Astrocyte of the spinal cord (primary cell): ENCODE measurements at regions not wholly inside any gene's neighbourhood (a gene's known extent, or its start where the extent isn't known, plus 50 kb on each side); places are given as distances from the start of the nearest gene placed in this dataset.

Experiments
- DNase-seq: peaks from one replicate; pipeline ENCODE4 v3.0.0; 2011; ENCODE audit warnings: low read depth, low spot score
- H3K4me3 ChIP-seq: 2 replicates; pipeline ENCODE4 v1.5.1; 2011; ENCODE audit warnings: low read depth, mild to moderate bottlenecking, low read length, moderate library complexity
- in situ Hi-C: cut with HindIII; loops from 2 replicates; pipeline ENCODE4 v1.10.0; 2017; ENCODE audit warnings: low sequenced_read_pairs
- TF ChIP-seq, protein P1 (sequence below): IDR thresholded peaks from 2 replicates; pipeline ENCODE4 v1.5.1; 2012; ENCODE audit warnings: low read depth, mild to moderate bottlenecking, low read length, inconsistent platforms

- DNase-seq = no peak
- in situ Hi-C loops = no loop called here
These were observed 127.7 kb upstream of the SLC24A5 start for GRCh38 chr15:47993051-47993450.

DNA sequence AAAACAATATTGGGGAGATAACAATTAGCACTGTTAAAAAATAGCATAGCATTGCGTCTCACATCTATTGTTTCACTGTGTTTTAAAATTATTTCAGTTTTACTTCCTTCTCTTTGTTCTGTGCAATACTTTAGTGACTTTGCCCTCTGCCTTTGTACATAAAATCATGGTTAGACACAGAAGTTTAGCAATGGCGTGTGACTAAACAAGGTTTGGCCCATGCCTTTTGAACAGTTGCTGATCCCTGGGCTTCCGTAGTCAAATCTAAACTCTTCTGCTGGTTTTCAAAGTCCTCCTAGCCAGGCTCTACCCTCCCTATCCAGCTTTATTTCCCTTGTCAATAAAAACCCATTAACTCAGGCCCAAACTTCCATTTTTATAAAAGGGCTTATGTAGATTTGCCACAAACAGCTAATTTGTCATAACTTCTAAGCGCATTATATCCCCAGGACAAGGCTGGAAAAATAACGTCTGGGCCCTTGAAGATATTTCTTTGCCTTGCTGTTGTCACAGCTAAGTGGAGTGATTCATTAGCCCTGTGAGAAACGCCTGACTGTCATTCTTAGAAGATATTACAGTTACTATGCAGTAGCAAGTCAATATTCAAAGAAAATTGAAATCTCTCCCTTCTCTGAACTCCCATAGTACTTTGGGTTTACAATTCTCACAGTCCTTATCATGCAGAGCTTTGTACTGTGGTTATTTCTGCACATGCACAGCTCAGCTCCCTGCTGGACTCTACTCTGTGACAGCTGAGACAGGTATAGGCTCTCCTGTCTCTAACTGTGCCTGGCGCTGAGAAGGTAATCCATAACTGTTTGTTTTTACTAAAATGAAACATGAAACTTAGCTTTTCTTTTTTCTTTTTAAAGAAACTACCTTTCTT is 123.4 kb upstream of the SLC24A5 start:
- in situ Hi-C loops = no loop called here
- no peak for DNase-seq
- TF ChIP-seq, protein P1, sequence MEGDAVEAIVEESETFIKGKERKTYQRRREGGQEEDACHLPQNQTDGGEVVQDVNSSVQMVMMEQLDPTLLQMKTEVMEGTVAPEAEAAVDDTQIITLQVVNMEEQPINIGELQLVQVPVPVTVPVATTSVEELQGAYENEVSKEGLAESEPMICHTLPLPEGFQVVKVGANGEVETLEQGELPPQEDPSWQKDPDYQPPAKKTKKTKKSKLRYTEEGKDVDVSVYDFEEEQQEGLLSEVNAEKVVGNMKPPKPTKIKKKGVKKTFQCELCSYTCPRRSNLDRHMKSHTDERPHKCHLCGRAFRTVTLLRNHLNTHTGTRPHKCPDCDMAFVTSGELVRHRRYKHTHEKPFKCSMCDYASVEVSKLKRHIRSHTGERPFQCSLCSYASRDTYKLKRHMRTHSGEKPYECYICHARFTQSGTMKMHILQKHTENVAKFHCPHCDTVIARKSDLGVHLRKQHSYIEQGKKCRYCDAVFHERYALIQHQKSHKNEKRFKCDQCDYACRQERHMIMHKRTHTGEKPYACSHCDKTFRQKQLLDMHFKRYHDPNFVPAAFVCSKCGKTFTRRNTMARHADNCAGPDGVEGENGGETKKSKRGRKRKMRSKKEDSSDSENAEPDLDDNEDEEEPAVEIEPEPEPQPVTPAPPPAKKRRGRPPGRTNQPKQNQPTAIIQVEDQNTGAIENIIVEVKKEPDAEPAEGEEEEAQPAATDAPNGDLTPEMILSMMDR = no peak

More at GRCh38 chr15:47993051-47993450, 127.7 kb upstream of the SLC24A5 start:
- no peak overlapping the region for H3K4me3 ChIP-seq
- TF ChIP-seq, protein P1 = no peak

DNA sequence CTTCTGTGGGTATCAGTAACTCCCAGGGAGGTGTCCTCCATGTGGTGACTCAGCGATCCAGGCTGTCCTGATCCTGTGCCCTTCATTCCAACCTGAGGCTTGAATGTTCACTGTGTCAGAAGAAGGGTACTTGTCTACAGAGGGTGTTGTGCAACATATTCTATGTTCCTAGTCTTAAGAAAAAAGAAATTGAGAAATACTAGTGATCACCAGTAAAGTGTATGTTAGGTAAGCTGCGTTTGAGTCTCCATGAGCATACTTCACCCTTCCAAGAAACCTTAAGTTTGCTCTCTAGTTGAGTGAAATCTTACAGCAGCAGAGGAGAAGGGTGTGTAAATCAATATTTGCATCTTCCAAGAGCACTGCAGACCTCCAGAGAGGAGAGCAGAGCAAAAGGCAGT is 122.2 kb upstream of the SLC24A5 start:
- no peak overlapping the region for H3K4me3 ChIP-seq
- DNase-seq = no peak
- TF ChIP-seq, protein P1 = no peak
- in situ Hi-C loops = no loop called here

More for the DNA sequence above, 123.4 kb upstream of the SLC24A5 start:
- no peak overlapping the region for H3K4me3 ChIP-seq

DNA sequence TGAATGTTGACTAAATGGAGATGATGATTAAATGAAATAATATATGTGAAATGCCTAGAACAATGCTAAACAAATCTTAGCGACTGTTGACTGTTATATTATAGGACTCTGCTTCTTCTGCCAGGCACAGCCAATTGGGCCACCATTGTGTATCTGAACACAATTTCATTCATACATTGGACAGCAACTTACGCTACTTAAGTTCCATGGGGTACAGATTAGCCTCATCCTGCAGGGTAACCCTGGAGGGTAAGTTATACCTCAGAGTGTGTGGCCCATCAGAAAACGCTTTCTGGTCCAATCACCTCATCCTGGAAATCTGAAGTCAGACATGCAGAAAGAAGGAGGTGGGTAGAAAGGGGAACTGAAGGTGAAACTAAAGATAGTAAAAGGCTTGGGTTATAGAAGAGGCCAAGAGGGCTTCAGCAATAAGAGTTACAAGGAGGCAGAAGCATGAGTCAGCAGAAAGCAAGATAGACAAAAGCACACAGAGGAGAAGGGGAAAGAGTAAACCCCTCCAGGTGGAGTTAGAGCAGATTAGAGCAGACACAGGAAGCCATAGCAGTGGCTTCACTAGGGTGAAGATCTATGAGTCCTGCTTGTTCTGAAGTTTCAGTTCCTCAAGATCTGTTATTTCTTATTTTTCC is 119.3 kb upstream of the SLC24A5 start:
- no peak for DNase-seq
- no peak overlapping the region for H3K4me3 ChIP-seq
- TF ChIP-seq, protein P1 = no peak
- in situ Hi-C loops = no loop called here

DNA sequence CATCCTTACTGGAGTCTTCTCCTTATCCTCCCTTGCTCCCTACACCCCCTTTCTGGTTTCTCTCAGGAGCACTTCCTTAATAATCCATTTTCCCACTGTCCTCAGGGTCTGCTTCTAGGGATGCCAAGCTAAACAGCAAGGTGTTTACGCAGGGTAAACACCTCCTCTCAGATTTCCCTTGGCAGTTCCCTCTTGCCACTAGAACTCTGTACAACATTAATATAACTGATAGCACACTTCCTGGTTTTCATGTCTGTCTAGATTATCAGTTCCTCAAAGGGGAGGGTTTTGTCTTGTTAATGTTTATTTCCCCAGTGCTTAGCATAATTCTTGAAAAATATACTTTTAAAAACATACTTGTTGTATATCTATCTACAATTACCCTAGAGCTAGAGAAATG is 118.0 kb upstream of the SLC24A5 start:
- no peak overlapping the region for H3K4me3 ChIP-seq
- in situ Hi-C loops = no loop called here
- TF ChIP-seq, protein P1 = no peak
- no peak for DNase-seq

DNA sequence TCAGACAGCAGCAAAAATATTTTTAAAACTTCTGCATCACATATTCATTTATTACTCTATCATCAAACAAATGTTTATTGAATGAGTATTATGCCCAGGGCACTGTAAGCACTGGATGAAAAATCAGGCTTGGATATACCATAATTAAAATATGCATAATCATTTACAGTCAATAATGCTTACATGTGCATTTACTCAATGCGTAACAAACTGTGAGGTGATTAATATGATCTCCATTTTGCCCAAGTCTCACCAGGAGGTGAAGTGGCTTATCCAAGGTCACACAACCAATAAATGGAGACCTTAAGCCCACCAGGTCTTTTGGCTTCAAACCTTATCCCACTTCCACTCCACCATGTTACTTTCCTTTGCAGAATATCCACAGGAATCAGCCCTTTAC is 117.3 kb upstream of the SLC24A5 start:
- TF ChIP-seq, protein P1 = no peak
- no peak overlapping the region for H3K4me3 ChIP-seq
- DNase-seq = no peak

More for the DNA sequence above, 117.3 kb upstream of the SLC24A5 start:
- in situ Hi-C loops = no loop called here
